HepG2 (cell line): ENCODE measurements at regions not wholly inside any gene's neighbourhood (a gene's known extent, or its start where the extent isn't known, plus 50 kb on each side); places are given as distances from the start of the nearest gene placed in this dataset.

Experiments
- ATF4 ChIP-seq, 2 experiments: fragments of 450-650 bp in 1 of 2; sonication (generic) in 1 of 2; formaldehyde crosslinking; IDR thresholded peaks; 2 replicates each; pipeline versions ENCODE4 v1.5.0 to v1.8.0; 2020 to 2022; ENCODE audit warnings: mild to moderate bottlenecking in 1 of 2, missing genetic modification reagents in 1 of 2
- HBP1 ChIP-seq: IDR thresholded peaks from 2 replicates; pipeline ENCODE4 v1.6.1; 2016; ENCODE audit warnings: low read depth, control low read depth
- IKZF1 ChIP-seq: fragments of 450-650 bp; IDR thresholded peaks from 2 replicates; pipeline ENCODE4 v1.7.1; 2016
- JUNB ChIP-seq: sonication (generic); formaldehyde crosslinking; IDR thresholded peaks from 2 replicates; pipeline ENCODE4 v1.8.0; 2022; ENCODE audit warnings: missing genetic modification reagents, mild to moderate bottlenecking, borderline replicate concordance
- PAXIP1 ChIP-seq: sonication (generic); formaldehyde crosslinking; conservative IDR thresholded peaks from 2 replicates; pipeline ENCODE4 v1.4.0; 2020; ENCODE audit warnings: mild to moderate bottlenecking, missing genetic modification reagents, moderate library complexity
- RFXANK ChIP-seq: IDR thresholded peaks from 2 replicates; pipeline ENCODE4 v1.6.1; 2016
- RXRA ChIP-seq: sonication (generic); formaldehyde crosslinking; IDR thresholded peaks from 2 replicates; pipeline ENCODE4 v1.5.1; 2020; ENCODE audit warnings: missing genetic modification reagents
- SOX13 ChIP-seq, 3 experiments: fragments of 450-650 bp in 1 of 3; sonication (generic) in 1 of 3; formaldehyde crosslinking in 1 of 3; IDR thresholded peaks in 2 of 3; conservative IDR thresholded peaks in 1 of 3; 2 replicates each; pipeline versions ENCODE4 v1.5.0 to v1.6.1; 2016 to 2020; ENCODE audit warnings: antibody characterized with exemption in 1 of 3, mild to moderate bottlenecking in 1 of 3, missing compliant biosample characterization in 1 of 3, missing genetic modification reagents in 1 of 3, moderate library complexity in 1 of 3
- SRSF4 ChIP-seq: fragments of 200-400 bp; formaldehyde crosslinking; IDR thresholded peaks from one replicate; pipeline ENCODE4 v1.6.1; 2018; ENCODE audit warnings: mild to moderate bottlenecking, low read depth, low read length, moderate library complexity; ENCODE audit not compliant: poor library complexity, severe bottlenecking
- TERF1 ChIP-seq: sonication (generic); formaldehyde crosslinking; IDR thresholded peaks from 2 replicates; pipeline ENCODE4 v1.8.0; 2022; ENCODE audit warnings: mild to moderate bottlenecking, missing genetic modification reagents, moderate library complexity
- THYN1 ChIP-seq: sonication (generic); formaldehyde crosslinking; IDR thresholded peaks from 2 replicates; pipeline ENCODE4 v1.8.1; 2023; ENCODE audit warnings: low read depth, mild to moderate bottlenecking, moderate library complexity, missing genetic modification reagents, borderline replicate concordance
- ZBTB26 ChIP-seq: IDR thresholded peaks from 2 replicates; pipeline ENCODE4 v1.6.1; 2016; ENCODE audit warnings: missing compliant biosample characterization, missing genetic modification reagents, borderline replicate concordance
- ZBTB42 ChIP-seq: sonication (generic); formaldehyde crosslinking; IDR thresholded peaks from 2 replicates; pipeline ENCODE4 v1.5.0; 2020; ENCODE audit warnings: mild to moderate bottlenecking, missing genetic modification reagents
- ZBTB7B ChIP-seq: sonication (generic); formaldehyde crosslinking; IDR thresholded peaks from 2 replicates; pipeline ENCODE4 v1.4.0; 2020; ENCODE audit warnings: missing genetic modification reagents
- ZHX1 ChIP-seq: sonication (generic); formaldehyde crosslinking; IDR thresholded peaks from 2 replicates; pipeline ENCODE4 v1.8.1; 2022; ENCODE audit warnings: low read depth, mild to moderate bottlenecking, missing genetic modification reagents
- ZNF121 ChIP-seq: sonication (generic); formaldehyde crosslinking; IDR thresholded peaks from 2 replicates; pipeline ENCODE4 v1.5.0; 2020; ENCODE audit warnings: mild to moderate bottlenecking, missing genetic modification reagents
- ZNF34 ChIP-seq: sonication (generic); formaldehyde crosslinking; IDR thresholded peaks from 2 replicates; pipeline ENCODE4 v1.4.0; 2020; ENCODE audit warnings: mild to moderate bottlenecking, missing genetic modification reagents, borderline replicate concordance

GRCh38 chr10:114719311-114719710 is 61.2 kb upstream of the ABLIM1 start (continued):
- TF ChIP-seq JUNB (CRISPR knock-in tag), result no peak
- TF ChIP-seq ZBTB7B, result no peak
- TF ChIP-seq THYN1 (CRISPR knock-in tag), result no peak
- TF ChIP-seq ZBTB26 (CRISPR knock-in tag), result no peak
- no peak for TF ChIP-seq IKZF1
- no peak for TF ChIP-seq SRSF4
- TF ChIP-seq ZNF121, result no peak
- TF ChIP-seq SOX13 (IDR thresholded peaks at IDR 0.05), result no peak
- TF ChIP-seq SOX13 (CRISPR knock-in tag; conservative IDR thresholded peaks at IDR 0.05 in 1 of 2, IDR thresholded peaks at IDR 0.05 in 1 of 2), result peak in 1 of 2 experiments; percentile 58; a peak in 2 of 4 replicates
- no peak for TF ChIP-seq ATF4 (CRISPR knock-in tag; IDR thresholded peaks at IDR 0.05)
- TF ChIP-seq HBP1 (CRISPR knock-in tag), result no peak
- peak; percentile 47; the same call in 1 of the 2 replicates for TF ChIP-seq PAXIP1 (CRISPR knock-in tag)
- no peak for TF ChIP-seq RFXANK (CRISPR knock-in tag)
- TF ChIP-seq RXRA (CRISPR knock-in tag), result peak; percentile 20; the same call in 1 of the 2 replicates
- 0 out of 2 replicates have a peak, but pooled peaks have one; percentile 32 for TF ChIP-seq ZHX1 (CRISPR knock-in tag)
- no peak for TF ChIP-seq ZBTB42 (CRISPR knock-in tag)
- TF ChIP-seq ZNF34 (CRISPR knock-in tag), result no peak
- no peak for TF ChIP-seq TERF1 (CRISPR knock-in tag)
